SW480 (cell line): ENCODE measurements at regions not wholly inside any gene's neighbourhood (a gene's known extent, or its start where the extent isn't known, plus 50 kb on each side); places are given as distances from the start of the nearest gene placed in this dataset.
A peak's percentile ranks its signal among the peaks of the same experiment; 100 is the strongest.
"Not testable (repeated sequence)": the region's sequence is repeated elsewhere in the genome, so short reads cannot be mapped to it uniquely, and the experiment has no call there.

Source experiments
- DNase-seq: peaks from one replicate; pipeline ENCODE4 v3.0.0-alpha.2; 2016; ENCODE audit warnings: low spot score

- no peak for DNase-seq
Measured at GRCh38 chr9:96156171-96156974, 145.6 kb downstream of the HSD17B3 start.

DNA sequence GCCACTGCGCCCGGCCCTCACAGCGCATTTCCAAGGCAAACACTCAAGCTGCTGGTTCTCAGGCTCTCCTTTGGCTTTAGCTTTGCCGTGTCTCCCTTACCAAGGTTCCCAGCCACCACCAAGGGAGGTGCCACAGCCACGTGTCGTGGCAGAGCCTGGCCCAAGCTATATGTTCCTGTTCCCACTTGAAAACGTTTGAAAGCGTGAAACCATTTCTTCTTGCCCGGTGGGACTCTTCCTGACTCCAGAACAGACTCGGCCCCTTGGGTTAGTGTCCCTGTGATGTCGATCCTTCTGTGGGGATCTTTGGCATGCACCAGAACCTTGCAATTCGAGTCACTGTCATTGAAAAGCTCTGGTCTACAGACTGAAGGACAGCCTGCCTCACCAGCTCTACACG is 147.9 kb downstream of the HSD17B3 start:
- no peak for DNase-seq

GRCh38 chr9:96152550-96152949 is 149.4 kb downstream of the HSD17B3 start:
- DNase-seq, result no peak

- peak; percentile 65 for DNase-seq
Measured at GRCh38 chr9:96150324-96151227, 151.4 kb downstream of the HSD17B3 start.

DNA sequence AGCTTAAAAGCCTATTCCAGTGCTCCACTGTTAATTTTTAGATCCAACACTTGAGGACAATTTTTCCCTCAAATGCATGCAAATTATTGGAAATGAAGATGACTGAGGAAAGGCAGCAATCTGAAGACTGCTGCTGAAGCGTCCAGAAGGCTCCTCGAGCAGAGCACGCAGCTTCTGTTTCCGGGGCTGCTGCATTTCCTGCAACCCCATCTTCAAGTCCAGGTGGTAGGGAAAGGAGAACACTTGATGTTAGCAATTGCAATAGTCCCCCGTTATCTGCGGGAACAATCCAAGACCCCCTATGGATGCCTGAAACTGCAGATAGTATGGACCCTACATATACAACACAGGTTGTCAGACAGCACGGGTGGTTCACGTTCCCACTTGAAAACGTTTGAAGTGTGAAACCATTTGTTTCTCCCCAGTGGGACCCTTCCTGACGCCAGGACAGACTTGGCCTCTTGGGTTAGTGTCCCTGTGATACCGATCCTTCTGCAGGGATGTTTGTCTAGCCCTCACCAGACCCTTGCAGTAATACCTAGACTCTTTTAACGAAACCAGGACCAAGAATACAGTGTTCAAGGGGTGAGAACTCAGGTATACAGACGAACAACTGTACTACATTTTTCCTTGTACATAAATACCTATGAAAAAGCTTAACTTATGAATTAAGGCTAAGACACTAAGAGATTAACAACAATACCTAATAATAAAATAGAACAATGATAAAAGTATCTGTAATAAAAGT is 152.3 kb downstream of the HSD17B3 start:
- no peak for DNase-seq

GRCh38 chr9:96148634-96149532 is 153.1 kb downstream of the HSD17B3 start:
- DNase-seq, result no peak

GRCh38 chr9:96147029-96147428 is 154.9 kb downstream of the HSD17B3 start:
- not testable (repeated sequence) for DNase-seq

GRCh38 chr9:96141666-96142065 is 160.3 kb downstream of the HSD17B3 start:
- no peak for DNase-seq

GRCh38 chr9:96141128-96141474 is 160.9 kb downstream of the HSD17B3 start:
- DNase-seq, result no peak

GRCh38 chr9:96140296-96141127 is 161.5 kb downstream of the HSD17B3 start:
- DNase-seq, result no peak

DNA sequence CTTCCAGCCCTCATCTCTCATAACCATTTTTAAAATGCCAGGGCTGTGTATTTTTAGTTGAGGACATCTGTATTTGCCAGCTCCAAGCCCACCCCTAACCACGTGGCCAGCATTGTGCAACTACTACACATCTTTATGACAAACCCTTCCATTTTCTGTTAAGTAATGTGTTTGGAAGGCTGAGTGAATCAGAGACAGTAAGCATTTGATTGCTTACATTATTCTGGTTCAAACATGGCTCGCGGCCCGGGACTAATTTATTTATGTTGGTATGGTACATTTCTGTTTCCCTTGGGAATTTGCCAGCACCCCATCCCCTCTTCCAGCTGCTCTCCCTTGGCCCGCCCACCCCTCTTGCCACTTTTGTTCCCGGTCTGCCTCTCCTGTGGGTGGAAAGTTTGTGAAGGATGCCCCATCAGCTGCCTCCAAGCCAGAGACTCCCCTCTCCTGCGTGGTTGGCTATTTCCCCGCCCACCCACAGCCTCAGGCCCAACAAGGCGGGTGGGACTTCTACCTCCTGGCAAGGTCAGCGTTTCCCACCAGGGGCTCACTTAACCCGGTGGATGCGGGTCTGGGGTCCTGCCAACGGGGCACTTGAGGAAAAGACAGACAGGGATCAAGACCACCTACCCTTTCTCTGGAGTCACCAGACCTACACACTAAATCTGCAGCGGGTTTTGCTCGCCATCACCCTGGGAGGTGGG is 162.2 kb downstream of the HSD17B3 start:
- no peak for DNase-seq

GRCh38 chr9:96138616-96139015 is 163.4 kb downstream of the HSD17B3 start:
- DNase-seq, result no peak

GRCh38 chr9:96137671-96138429 is 164.1 kb downstream of the HSD17B3 start:
- DNase-seq, result no peak

GRCh38 chr9:96136992-96137670 is 164.8 kb downstream of the HSD17B3 start:
- peak; percentile 58 for DNase-seq

GRCh38 chr9:96135753-96136290 is 166.2 kb downstream of the HSD17B3 start:
- no peak for DNase-seq

- DNase-seq, result no peak
Measured at GRCh38 chr9:96135076-96135752, 166.8 kb downstream of the HSD17B3 start.

GRCh38 chr9:96133321-96134021 is 168.5 kb downstream of the HSD17B3 start:
- no peak for DNase-seq
